Liver (tissue), 8 donors: ENCODE measurements at regions not wholly inside any gene's neighbourhood (a gene's known extent, or its start where the extent isn't known, plus 50 kb on each side); places are given as distances from the start of the nearest gene placed in this dataset.

ENCODE experiments used
- DNase-seq: peaks from one replicate; pipeline ENCODE4 v3.0.0-alpha.2; 2017; ENCODE audit warnings: low spot score
- H3K27ac ChIP-seq, 2 donors: one replicate each; pipeline ENCODE4 v1.7.0; 2013; ENCODE audit warnings: inconsistent platforms in 2 of 2, low read length in 2 of 2, control low read depth in 1 of 2, low read depth in 1 of 2, mild to moderate bottlenecking in 1 of 2
- H3K27me3 ChIP-seq, 4 donors: one replicate each; pipeline versions ENCODE4 v1.6.1 to v1.7.0; 2013; ENCODE audit warnings: low read length in 3 of 4, inconsistent platforms in 1 of 4, mild to moderate bottlenecking in 1 of 4, moderate library complexity in 1 of 4; ENCODE audit not compliant: control insufficient read depth in 4 of 4, insufficient read depth in 4 of 4
- H3K36me3 ChIP-seq, 4 donors: one replicate each; pipeline versions ENCODE4 v1.6.1 to v1.7.0; 2013; ENCODE audit warnings: low read length in 3 of 4, mild to moderate bottlenecking in 3 of 4, low read depth in 1 of 4, moderate library complexity in 1 of 4; ENCODE audit not compliant: control insufficient read depth in 4 of 4, insufficient read depth in 3 of 4
- H3K4me1 ChIP-seq, 4 donors: one replicate each; pipeline versions ENCODE4 v1.6.1 to v1.7.0; 2013; ENCODE audit warnings: low read length in 3 of 4, mild to moderate bottlenecking in 3 of 4, moderate library complexity in 1 of 4; ENCODE audit not compliant: control insufficient read depth in 4 of 4, insufficient read depth in 4 of 4
- H3K4me3 ChIP-seq, 3 donors: one replicate each; pipeline versions ENCODE4 v1.6.1 to v1.7.0; 2013; ENCODE audit warnings: low read length in 3 of 3, control low read depth in 1 of 3, low read depth in 1 of 3, mild to moderate bottlenecking in 1 of 3
- H3K9ac ChIP-seq, 2 donors: one replicate each; pipeline ENCODE4 v1.7.0; 2013; ENCODE audit warnings: low read length in 2 of 2, mild to moderate bottlenecking in 2 of 2, moderate library complexity in 2 of 2, control low read depth in 1 of 2, low read depth in 1 of 2
- H3K9me3 ChIP-seq, 4 donors: one replicate each; pipeline versions ENCODE4 v1.6.1 to v1.7.0; 2013; ENCODE audit warnings: low read length in 3 of 4; ENCODE audit not compliant: control insufficient read depth in 4 of 4
- ATF3 ChIP-seq: IDR thresholded peaks from 2 replicates; pipeline ENCODE4 v1.6.1; 2016; ENCODE audit warnings: antibody characterized with exemption
- EGR1 ChIP-seq, 2 donors: IDR thresholded peaks; 2 replicates each; pipeline ENCODE4 v1.6.1; 2016 to 2018; ENCODE audit warnings: antibody characterized with exemption in 2 of 2, low read depth in 2 of 2
- FOXA1 ChIP-seq: IDR thresholded peaks from 2 replicates; pipeline ENCODE4 v1.6.1; 2016; ENCODE audit warnings: antibody characterized with exemption
- FOXA2 ChIP-seq: IDR thresholded peaks from 2 replicates; pipeline ENCODE4 v1.6.1; 2016; ENCODE audit warnings: antibody characterized with exemption
- GABPA ChIP-seq, 2 donors: IDR thresholded peaks in 1 of 2; conservative IDR thresholded peaks in 1 of 2; 2 replicates each; pipeline ENCODE4 v1.6.1; 2016; ENCODE audit warnings: antibody characterized with exemption in 2 of 2, mild to moderate bottlenecking in 1 of 2, moderate library complexity in 1 of 2
- HNF4A ChIP-seq, 2 donors: conservative IDR thresholded peaks; 2 replicates each; pipeline ENCODE4 v1.6.1; 2016; ENCODE audit warnings: antibody characterized with exemption in 2 of 2, mild to moderate bottlenecking in 2 of 2
- HNF4G ChIP-seq: IDR thresholded peaks from 2 replicates; pipeline ENCODE4 v1.6.1; 2016; ENCODE audit warnings: antibody characterized with exemption
- JUND ChIP-seq, 2 donors: IDR thresholded peaks; 2 replicates each; pipeline ENCODE4 v1.6.1; 2016; ENCODE audit warnings: antibody characterized with exemption in 2 of 2
- NR2F2 ChIP-seq: IDR thresholded peaks from 2 replicates; pipeline ENCODE4 v1.6.1; 2016; ENCODE audit warnings: antibody characterized with exemption
- RAD21 ChIP-seq, 2 donors: IDR thresholded peaks; 2 replicates each; pipeline ENCODE4 v1.6.1; 2016; ENCODE audit warnings: antibody characterized with exemption in 2 of 2, mild to moderate bottlenecking in 2 of 2
- REST ChIP-seq: IDR thresholded peaks from 2 replicates; pipeline ENCODE4 v1.6.1; 2016; ENCODE audit warnings: antibody characterized with exemption, mild to moderate bottlenecking
- RXRA ChIP-seq, 2 donors: IDR thresholded peaks; 2 replicates each; pipeline ENCODE4 v1.6.1; 2017 to 2018; ENCODE audit warnings: antibody characterized with exemption in 2 of 2, mild to moderate bottlenecking in 1 of 2
- SP1 ChIP-seq: IDR thresholded peaks from 2 replicates; pipeline ENCODE4 v1.6.1; 2018; ENCODE audit warnings: antibody characterized with exemption, mild to moderate bottlenecking
- TAF1 ChIP-seq: conservative IDR thresholded peaks from 2 replicates; pipeline ENCODE4 v1.6.1; 2016; ENCODE audit warnings: antibody characterized with exemption, mild to moderate bottlenecking
- YY1 ChIP-seq: IDR thresholded peaks from 2 replicates; pipeline ENCODE4 v1.6.1; 2016; ENCODE audit warnings: antibody characterized with exemption, mild to moderate bottlenecking
- ZBTB33 ChIP-seq: IDR thresholded peaks from 2 replicates; pipeline ENCODE4 v1.6.1; 2016; ENCODE audit warnings: antibody characterized with exemption
- WGBS: extraction: QIAGEN DNeasy Blood & Tissue Kit; methylation state at CpG from one replicate; pipeline ENCODE4 v1.1.7; 2013; 5-methylcytosine and 5-hydroxymethylcytosine counted together
- TF ChIP-seq, protein P1 (sequence below): IDR thresholded peaks from 2 replicates; pipeline ENCODE4 v1.6.1; 2016; ENCODE audit warnings: antibody characterized with exemption
- TF ChIP-seq, protein P2 (sequence below): fragments of 150-350 bp; IDR thresholded peaks from 2 replicates; pipeline ENCODE4 v1.5.1; 2017; ENCODE audit warnings: improper control_type of control experiment, low read depth, low read length; ENCODE audit not compliant: missing input control
- donor health status: healthy.
- donor health status: healthy.
- donor health status: healthy.
- donor health status: healthy.
- donor health status: healthy.

GRCh38 chr6:40701352-40702007 lies 114.3 kb upstream of the LRFN2 start:
- WGBS: 74% methylated on average over 3 of the region's 3 CpGs
- H3K4me3 ChIP-seq: no peak overlapping the region
- no peaks in the 10 kb centered on the region for H3K9me3 ChIP-seq
- no peaks in the 10 kb centered on the region for H3K36me3 ChIP-seq
- no peak for DNase-seq
- no peak overlapping the region for H3K27ac ChIP-seq
- peaks cover 0 to 3% (median 1%) of the 10 kb centered on the region in 4 donors for H3K27me3 ChIP-seq
- H3K9ac ChIP-seq: no peak overlapping the region
- TF ChIP-seq ATF3 (no peak), JUND (IDR thresholded peaks at IDR 0.05) (no peak), REST (no peak), FOXA2 (no peak), TAF1 (no peak), GABPA (IDR thresholded peaks at IDR 0.05 in 1 of 2, conservative IDR thresholded peaks at IDR 0.05 in 1 of 2) (no peak), FOXA1 (no peak), YY1 (no peak), EGR1 (IDR thresholded peaks at IDR 0.05; ENCODE audit: low read depth in 2 of 2) (no peak), RAD21 (IDR thresholded peaks at IDR 0.05) (no peak), NR2F2 (no peak), ZBTB33 (no peak), HNF4G (no peak), SP1 (no peak), HNF4A (conservative IDR thresholded peaks at IDR 0.05) (no peak)
- TF ChIP-seq, protein P1, sequence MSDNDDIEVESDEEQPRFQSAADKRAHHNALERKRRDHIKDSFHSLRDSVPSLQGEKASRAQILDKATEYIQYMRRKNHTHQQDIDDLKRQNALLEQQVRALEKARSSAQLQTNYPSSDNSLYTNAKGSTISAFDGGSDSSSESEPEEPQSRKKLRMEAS: no peak
- no peaks in the 10 kb centered on the region for H3K4me1 ChIP-seq

GRCh38 chr6:40700006-40700580 lies 112.9 kb upstream of the LRFN2 start:
- no peaks in the 10 kb centered on the region for H3K4me1 ChIP-seq
- no peak for DNase-seq
- 49% methylated on average over 4 of the region's 4 CpGs for WGBS
- H3K27ac ChIP-seq: no peak overlapping the region
- H3K36me3 ChIP-seq: no peaks in the 10 kb centered on the region
- H3K9me3 ChIP-seq: no peaks in the 10 kb centered on the region
- H3K4me3 ChIP-seq: no peak overlapping the region
- peaks cover 0 to 3% (median 1%) of the 10 kb centered on the region in 4 donors for H3K27me3 ChIP-seq
- no peak overlapping the region for H3K9ac ChIP-seq
- TF ChIP-seq FOXA1 (no peak), RAD21 (IDR thresholded peaks at IDR 0.05) (no peak), HNF4G (no peak), YY1 (no peak), ATF3 (no peak), RXRA (IDR thresholded peaks at IDR 0.05) (no peak), JUND (IDR thresholded peaks at IDR 0.05) (no peak), GABPA (IDR thresholded peaks at IDR 0.05 in 1 of 2, conservative IDR thresholded peaks at IDR 0.05 in 1 of 2) (no peak)
- TF ChIP-seq, protein P1: no peak
- TF ChIP-seq, protein P2, sequence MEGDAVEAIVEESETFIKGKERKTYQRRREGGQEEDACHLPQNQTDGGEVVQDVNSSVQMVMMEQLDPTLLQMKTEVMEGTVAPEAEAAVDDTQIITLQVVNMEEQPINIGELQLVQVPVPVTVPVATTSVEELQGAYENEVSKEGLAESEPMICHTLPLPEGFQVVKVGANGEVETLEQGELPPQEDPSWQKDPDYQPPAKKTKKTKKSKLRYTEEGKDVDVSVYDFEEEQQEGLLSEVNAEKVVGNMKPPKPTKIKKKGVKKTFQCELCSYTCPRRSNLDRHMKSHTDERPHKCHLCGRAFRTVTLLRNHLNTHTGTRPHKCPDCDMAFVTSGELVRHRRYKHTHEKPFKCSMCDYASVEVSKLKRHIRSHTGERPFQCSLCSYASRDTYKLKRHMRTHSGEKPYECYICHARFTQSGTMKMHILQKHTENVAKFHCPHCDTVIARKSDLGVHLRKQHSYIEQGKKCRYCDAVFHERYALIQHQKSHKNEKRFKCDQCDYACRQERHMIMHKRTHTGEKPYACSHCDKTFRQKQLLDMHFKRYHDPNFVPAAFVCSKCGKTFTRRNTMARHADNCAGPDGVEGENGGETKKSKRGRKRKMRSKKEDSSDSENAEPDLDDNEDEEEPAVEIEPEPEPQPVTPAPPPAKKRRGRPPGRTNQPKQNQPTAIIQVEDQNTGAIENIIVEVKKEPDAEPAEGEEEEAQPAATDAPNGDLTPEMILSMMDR: no peak
